Lower lobe of right lung (tissue), 2 donors: ENCODE measurements at regions not wholly inside any gene's neighbourhood (a gene's known extent, or its start where the extent isn't known, plus 50 kb on each side); places are given as distances from the start of the nearest gene placed in this dataset.
"Not testable (repeated sequence)": the region's sequence is repeated elsewhere in the genome, so short reads cannot be mapped to it uniquely, and the experiment has no call there.

Experiments used
- ATAC-seq, 2 donors: fragments of 200-7000 bp; cut with Tn5 transposase; one replicate each; pipeline ENCODE4 v1.9.1; 2020 to 2022; ENCODE audit warnings: mild to moderate bottlenecking in 2 of 2, moderate library complexity in 2 of 2
- DNase-seq: peaks from one replicate; pipeline ENCODE4 v3.0.0-alpha.2; 2020
- H3K27ac ChIP-seq: fragments of 200-600 bp; one replicate; pipeline ENCODE4 v1.8.0; 2022
- H3K27me3 ChIP-seq: fragments of 200-600 bp; one replicate; pipeline ENCODE4 v1.8.0; 2022; ENCODE audit warnings: low read depth
- H3K36me3 ChIP-seq: fragments of 200-600 bp; one replicate; pipeline ENCODE4 v1.8.0; 2022; ENCODE audit warnings: mild to moderate bottlenecking
- H3K4me1 ChIP-seq: fragments of 200-600 bp; one replicate; pipeline ENCODE4 v1.8.0; 2022
- H3K4me3 ChIP-seq: fragments of 200-600 bp; one replicate; pipeline ENCODE4 v1.8.0; 2022; ENCODE audit warnings: mild to moderate bottlenecking
- H3K9me3 ChIP-seq: fragments of 200-600 bp; one replicate; pipeline ENCODE4 v1.8.0; 2022
- CTCF ChIP-seq: fragments of 200-600 bp; IDR thresholded peaks from one replicate; pipeline ENCODE4 v1.8.0; 2022; ENCODE audit warnings: antibody characterized with exemption, mild to moderate bottlenecking
- intact Hi-C: fragments of 100-400 bp; cut with DNase I; formaldehyde crosslinking; loops from one replicate; pipeline ENCODE4 v1.11.0; 2022
- donor health status: DM: no; HTN: yes; CAD: no; lungs with severe emphysema.

GRCh38 chrX:101823236-101823635, 108.6 kb downstream of the ZMAT1 start:
- H3K9me3 ChIP-seq, result no peaks in the 10 kb centered on the region
- H3K36me3 ChIP-seq, result no peaks in the 10 kb centered on the region
- H3K27me3 ChIP-seq, result no peaks in the 10 kb centered on the region
- no peak for DNase-seq
- H3K4me1 ChIP-seq, result no peaks in the 10 kb centered on the region
- H3K4me3 ChIP-seq, result no peak overlapping the region
- intact Hi-C loops, result no loop called here
- ATAC-seq, result no peak
- TF ChIP-seq CTCF, result no peak
- no peak overlapping the region for H3K27ac ChIP-seq

- DNase-seq, H3K4me3 ChIP-seq, H3K9me3 ChIP-seq, H3K4me1 ChIP-seq, H3K27ac ChIP-seq, intact Hi-C loops, H3K36me3 ChIP-seq, ATAC-seq, H3K27me3 ChIP-seq: not testable (repeated sequence)
Measured at GRCh38 chrX:101817739-101818138, 114.1 kb downstream of the ZMAT1 start.

GRCh38 chrX:101813200-101813599, 118.6 kb downstream of the ZMAT1 start:
- intact Hi-C loops, result no loop called here

GRCh38 chrX:101803451-101803850, 128.4 kb downstream of the ZMAT1 start:
- Histone ChIP-seq H3K27ac (no peak overlapping the region), H3K27me3 (no peaks in the 10 kb centered on the region), H3K9me3 (no peaks in the 10 kb centered on the region), H3K4me1 (no peaks in the 10 kb centered on the region), H3K4me3 (no peak overlapping the region), H3K36me3 (no peaks in the 10 kb centered on the region)
- DNase-seq, result no peak
- no peak for ATAC-seq
- intact Hi-C loops, result no loop called here
- peak; percentile 46 for TF ChIP-seq CTCF

More at GRCh38 chrX:101813200-101813599, 118.6 kb downstream of the ZMAT1 start:
- ATAC-seq (no peak), DNase-seq (no peak)
- Histone ChIP-seq H3K36me3 (no peaks in the 10 kb centered on the region), H3K4me1 (no peaks in the 10 kb centered on the region), H3K4me3 (no peak overlapping the region), H3K9me3 (no peaks in the 10 kb centered on the region), H3K27ac (no peak overlapping the region), H3K27me3 (no peaks in the 10 kb centered on the region)
- no peak for TF ChIP-seq CTCF

- DNase-seq (peak; percentile 83), ATAC-seq (peak; percentile 99)
- TF ChIP-seq CTCF, result peak; percentile 65
- no peaks in the 10 kb centered on the region for H3K4me1 ChIP-seq
- no peaks in the 10 kb centered on the region for H3K9me3 ChIP-seq
- intact Hi-C loops, result loop anchor here (10.0 kb wide), 1 partner anchor 205 kb away; no protein-coding TSS in a partner anchor
- H3K4me3 ChIP-seq, result peak overlapping the region; percentile 37
- H3K27me3 ChIP-seq, result no peaks in the 10 kb centered on the region
- H3K27ac ChIP-seq, result no peak overlapping the region
- H3K36me3 ChIP-seq, result no peaks in the 10 kb centered on the region
Measured at GRCh38 chrX:101799387-101799786, 132.4 kb downstream of the ZMAT1 start.

- DNase-seq (no peak), ATAC-seq (no peak)
- no peak for TF ChIP-seq CTCF
- no peaks in the 10 kb centered on the region for H3K36me3 ChIP-seq
- H3K27ac ChIP-seq, result no peak overlapping the region
- H3K4me1 ChIP-seq, result no peaks in the 10 kb centered on the region
- no peak overlapping the region for H3K4me3 ChIP-seq
- no peaks in the 10 kb centered on the region for H3K27me3 ChIP-seq
- H3K9me3 ChIP-seq, result no peaks in the 10 kb centered on the region
- intact Hi-C loops, result no loop called here
Measured at GRCh38 chrX:101787934-101788333, 128.3 kb upstream of the ARMCX2 start.
